HL-60 (cell line): ENCODE measurements at regions not wholly inside any gene's neighbourhood (a gene's known extent, or its start where the extent isn't known, plus 50 kb on each side); places are given as distances from the start of the nearest gene placed in this dataset.

Experiments
- DNase-seq, 2 experiments: peaks; one replicate each; pipeline ENCODE4 v3.0.0-alpha.2; 2010 to 2020; ENCODE audit warnings: low read depth in 1 of 2, low spot score in 1 of 2
- H3K27ac ChIP-seq: fragments of 250-450 bp; sonication (Bioruptor Pico); replicated peaks from 2 replicates; pipeline ENCODE4 v1.5.1; 2020; ENCODE audit warnings: mild to moderate bottlenecking, moderate library complexity
- H3K27me3 ChIP-seq: fragments of 250-450 bp; sonication (Bioruptor Pico); 2 replicates; pipeline ENCODE4 v1.5.1; 2021; ENCODE audit warnings: mild to moderate bottlenecking, moderate library complexity; ENCODE audit not compliant: insufficient read depth, poor library complexity, severe bottlenecking
- H3K4me3 ChIP-seq: replicated peaks from 2 replicates; pipeline ENCODE4 v1.5.1; 2011; ENCODE audit warnings: mild to moderate bottlenecking, control low read depth, low read length; ENCODE audit not compliant: insufficient read depth
- GABPA ChIP-seq: IDR thresholded peaks from 2 replicates; pipeline ENCODE4 v1.6.1; 2012; ENCODE audit warnings: low read depth
- POLR2AphosphoS5 ChIP-seq: IDR thresholded peaks from 2 replicates; pipeline ENCODE4 v1.6.1; 2012; ENCODE audit warnings: low read depth
- REST ChIP-seq: IDR thresholded peaks from 2 replicates; pipeline ENCODE4 v1.6.1; 2012; ENCODE audit warnings: low read depth; ENCODE audit not compliant: insufficient replicate concordance
- SPI1 ChIP-seq: IDR thresholded peaks from 2 replicates; pipeline ENCODE4 v1.6.1; 2012; ENCODE audit warnings: low read depth, mild to moderate bottlenecking, borderline replicate concordance
- TF ChIP-seq, protein P1 (sequence below): IDR thresholded peaks from one replicate; pipeline ENCODE4 v1.5.1; 2011; ENCODE audit warnings: low read length, control low read depth, inconsistent platforms; ENCODE audit not compliant: insufficient read depth

DNA sequence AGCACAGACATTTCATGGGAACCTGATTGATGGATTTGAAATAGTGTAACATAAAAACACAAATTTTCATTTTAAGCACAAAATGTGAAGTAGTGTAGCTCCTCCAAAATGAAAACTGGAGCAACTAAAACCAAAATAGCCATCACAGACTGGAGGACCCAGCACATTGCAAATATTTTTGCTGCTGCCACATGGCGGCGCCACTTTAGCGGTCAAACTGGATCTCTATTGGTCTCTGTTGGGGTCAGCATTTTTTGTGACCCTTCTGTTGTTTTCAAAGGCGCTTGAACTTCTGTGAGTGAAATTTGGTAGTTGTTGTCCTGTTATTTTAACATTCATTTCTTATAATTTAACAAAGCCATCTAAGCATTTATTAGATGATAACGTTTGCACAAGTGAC is 259.9 kb downstream of the IL20RB start:
- no peak overlapping the region for H3K4me3 ChIP-seq
- no peak for TF ChIP-seq REST
- no peaks in the 10 kb centered on the region for H3K27me3 ChIP-seq
- DNase-seq = no peak
- H3K27ac ChIP-seq = no peak overlapping the region

DNA sequence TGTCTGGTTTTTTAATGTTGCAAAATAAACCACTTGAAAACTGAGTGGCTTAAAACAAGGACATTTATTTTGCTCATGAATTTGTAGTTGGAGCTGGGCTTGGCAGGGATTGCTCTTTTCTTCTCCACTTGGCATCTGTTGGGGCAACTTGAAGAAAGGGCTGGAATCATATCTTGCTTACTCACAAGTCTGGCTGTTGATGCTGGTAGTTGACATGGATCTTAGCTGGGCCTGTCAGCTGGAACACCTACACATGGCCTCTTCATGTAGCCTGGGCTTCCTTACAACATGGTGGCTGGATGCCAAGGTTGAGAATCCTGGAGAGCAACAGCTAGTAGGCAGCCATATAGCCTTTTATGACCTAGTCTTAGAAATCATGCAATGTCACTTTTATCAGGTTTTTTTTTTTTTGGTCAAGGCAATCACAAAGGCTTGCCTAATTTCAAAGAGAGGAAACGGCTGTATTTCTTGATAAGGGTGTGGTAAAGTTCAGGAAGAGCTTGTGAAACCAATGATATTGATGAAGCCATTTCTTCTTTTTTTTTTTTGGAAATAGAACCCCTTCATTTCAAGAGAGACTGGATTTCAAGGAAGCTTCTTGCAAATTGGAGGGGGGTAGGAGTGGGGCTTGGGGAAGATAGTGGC is 262.1 kb downstream of the IL20RB start:
- TF ChIP-seq GABPA = no peak
- no peak for TF ChIP-seq REST
- TF ChIP-seq, protein P1, sequence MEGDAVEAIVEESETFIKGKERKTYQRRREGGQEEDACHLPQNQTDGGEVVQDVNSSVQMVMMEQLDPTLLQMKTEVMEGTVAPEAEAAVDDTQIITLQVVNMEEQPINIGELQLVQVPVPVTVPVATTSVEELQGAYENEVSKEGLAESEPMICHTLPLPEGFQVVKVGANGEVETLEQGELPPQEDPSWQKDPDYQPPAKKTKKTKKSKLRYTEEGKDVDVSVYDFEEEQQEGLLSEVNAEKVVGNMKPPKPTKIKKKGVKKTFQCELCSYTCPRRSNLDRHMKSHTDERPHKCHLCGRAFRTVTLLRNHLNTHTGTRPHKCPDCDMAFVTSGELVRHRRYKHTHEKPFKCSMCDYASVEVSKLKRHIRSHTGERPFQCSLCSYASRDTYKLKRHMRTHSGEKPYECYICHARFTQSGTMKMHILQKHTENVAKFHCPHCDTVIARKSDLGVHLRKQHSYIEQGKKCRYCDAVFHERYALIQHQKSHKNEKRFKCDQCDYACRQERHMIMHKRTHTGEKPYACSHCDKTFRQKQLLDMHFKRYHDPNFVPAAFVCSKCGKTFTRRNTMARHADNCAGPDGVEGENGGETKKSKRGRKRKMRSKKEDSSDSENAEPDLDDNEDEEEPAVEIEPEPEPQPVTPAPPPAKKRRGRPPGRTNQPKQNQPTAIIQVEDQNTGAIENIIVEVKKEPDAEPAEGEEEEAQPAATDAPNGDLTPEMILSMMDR = no peak
- TF ChIP-seq SPI1 = no peak
- no peak for TF ChIP-seq POLR2AphosphoS5

DNA sequence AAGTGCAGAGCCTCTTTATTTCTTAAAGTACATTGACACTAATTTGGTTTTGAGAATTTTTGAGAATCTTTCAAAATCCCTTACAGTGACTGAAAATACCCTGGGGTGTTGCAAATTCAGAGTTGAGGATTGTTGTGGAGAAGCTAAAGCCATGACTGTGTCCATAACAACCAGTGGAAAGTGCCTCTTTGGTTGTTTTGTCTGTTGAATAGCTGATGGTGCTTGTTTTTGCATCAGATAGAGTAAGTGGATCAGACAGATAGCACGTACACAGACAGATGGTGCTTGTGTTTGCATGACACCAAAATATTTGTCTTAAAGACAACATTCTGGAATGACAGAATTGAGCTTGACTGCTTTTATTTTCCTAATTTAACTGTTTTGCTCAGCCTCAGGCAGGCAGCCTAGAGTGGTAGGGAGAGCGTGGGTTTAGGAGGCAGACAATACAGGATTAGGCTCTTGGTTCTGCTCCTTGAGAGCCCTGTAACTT is 265.0 kb downstream of the IL20RB start:
- TF ChIP-seq SPI1 = no peak
- TF ChIP-seq, protein P1 = no peak
- no peak for TF ChIP-seq GABPA
- TF ChIP-seq POLR2AphosphoS5 = no peak
- no peak for TF ChIP-seq REST
- Histone ChIP-seq H3K27me3 (no peaks in the 10 kb centered on the region), H3K27ac (no peak overlapping the region), H3K4me3 (no peak overlapping the region)
- no peak for DNase-seq

More for the DNA sequence above, 262.1 kb downstream of the IL20RB start:
- Histone ChIP-seq H3K27me3 (no peaks in the 10 kb centered on the region), H3K4me3 (no peak overlapping the region), H3K27ac (no peak overlapping the region)
- no peak for DNase-seq
